Hepatocyte (in vitro differentiated cells): ENCODE measurements at regions not wholly inside any gene's neighbourhood (a gene's known extent, or its start where the extent isn't known, plus 50 kb on each side); places are given as distances from the start of the nearest gene placed in this dataset.
"Not testable (repeated sequence)": the region's sequence is repeated elsewhere in the genome, so short reads cannot be mapped to it uniquely, and the experiment has no call there.

Experiments
- DNase-seq: peaks from one replicate; pipeline ENCODE4 v3.0.0-alpha.2; 2016; ENCODE audit warnings: low spot score
- H2AFZ ChIP-seq: fragments of 200-600 bp; sonication (generic); 2 replicates; pipeline ENCODE4 v1.6.0; 2016; ENCODE audit warnings: antibody characterized with exemption, mild to moderate bottlenecking
- H3K27ac ChIP-seq: fragments of 200-600 bp; sonication (generic); 2 replicates; pipeline ENCODE4 v1.5.1; 2016; ENCODE audit warnings: mild to moderate bottlenecking
- H3K27me3 ChIP-seq: fragments of 200-600 bp; sonication (generic); 2 replicates; pipeline ENCODE4 v1.6.1; 2016
- H3K36me3 ChIP-seq: fragments of 200-600 bp; sonication (generic); replicated peaks from 2 replicates; pipeline ENCODE4 v1.5.1; 2016; ENCODE audit warnings: low read depth; ENCODE audit not compliant: insufficient read depth
- H3K4me1 ChIP-seq: fragments of 200-600 bp; sonication (generic); 2 replicates; pipeline ENCODE4 v1.5.1; 2016; ENCODE audit warnings: mild to moderate bottlenecking, moderate library complexity; ENCODE audit not compliant: insufficient read depth
- H3K4me2 ChIP-seq: fragments of 200-600 bp; sonication (generic); 2 replicates; pipeline ENCODE4 v1.6.0; 2016
- H3K4me3 ChIP-seq: fragments of 200-600 bp; sonication (generic); 2 replicates; pipeline ENCODE4 v1.5.1; 2016; ENCODE audit warnings: mild to moderate bottlenecking
- H3K79me2 ChIP-seq: fragments of 200-600 bp; sonication (generic); 2 replicates; pipeline ENCODE4 v1.6.0; 2017; ENCODE audit warnings: mild to moderate bottlenecking
- H3K9me2 ChIP-seq: fragments of 200-600 bp; sonication (generic); replicated peaks from 2 replicates; pipeline ENCODE4 v1.6.0; 2017; ENCODE audit warnings: mild to moderate bottlenecking; ENCODE audit not compliant: insufficient read depth
- H3K9me3 ChIP-seq: fragments of 200-600 bp; sonication (generic); 2 replicates; pipeline ENCODE4 v1.5.1; 2016; ENCODE audit warnings: low read depth, mild to moderate bottlenecking
- H4K20me1 ChIP-seq: fragments of 200-600 bp; sonication (generic); 2 replicates; pipeline ENCODE4 v1.6.0; 2016; ENCODE audit warnings: mild to moderate bottlenecking; ENCODE audit not compliant: insufficient read depth, poor library complexity, severe bottlenecking
- CTCF ChIP-seq: fragments of 200-600 bp; sonication (generic); IDR thresholded peaks from 2 replicates; pipeline ENCODE4 v1.5.1; 2016; ENCODE audit warnings: antibody characterized with exemption, mild to moderate bottlenecking; ENCODE audit not compliant: poor library complexity
- EZH2 ChIP-seq: fragments of 200-600 bp; sonication (generic); IDR thresholded peaks from 2 replicates; pipeline ENCODE4 v1.6.1; 2016; ENCODE audit warnings: antibody characterized with exemption, mild to moderate bottlenecking, borderline replicate concordance
- EZH2phosphoT487 ChIP-seq: fragments of 200-600 bp; sonication (generic); IDR thresholded peaks from one replicate; pipeline ENCODE4 v1.6.1; 2018; ENCODE audit warnings: antibody characterized with exemption, mild to moderate bottlenecking, low read depth, moderate library complexity; ENCODE audit not compliant: unreplicated experiment, severe bottlenecking
- WGBS: methylation state at CpG from one replicate; pipeline ENCODE4 v1.1.6; 2016; ENCODE audit warnings: low lambda C conversion rate; ENCODE audit errors: missing lambda C conversion rate; 5-methylcytosine and 5-hydroxymethylcytosine counted together

- H3K36me3 ChIP-seq: no peaks in the 10 kb centered on the region
Measured at GRCh38 chr6:144437105-144437504, 152.0 kb downstream of the UTRN start.

GRCh38 chr6:144438103-144438502 is 153.0 kb downstream of the UTRN start:
- Histone ChIP-seq H3K4me3 (no peak overlapping the region), H3K9me3 (no peaks in the 10 kb centered on the region), H3K27ac (no peak overlapping the region), H3K4me2 (no peak overlapping the region), H3K27me3 (no peaks in the 10 kb centered on the region), H3K36me3 (no peaks in the 10 kb centered on the region), H3K4me1 (no peaks in the 10 kb centered on the region), H3K9me2 (no peaks in the 10 kb centered on the region), H4K20me1 (no peaks in the 10 kb centered on the region), H2AFZ (no peak overlapping the region), H3K79me2 (no peaks in the 10 kb centered on the region)
- 95% methylated on average over 1 of the region's 1 CpG for WGBS
- TF ChIP-seq CTCF: no peak
- no peak for TF ChIP-seq EZH2
- no peak for TF ChIP-seq EZH2phosphoT487
- DNase-seq: no peak

More at GRCh38 chr6:144437105-144437504, 152.0 kb downstream of the UTRN start:
- H3K79me2 ChIP-seq: no peaks in the 10 kb centered on the region
- H3K4me3 ChIP-seq: no peak overlapping the region
- H4K20me1 ChIP-seq: no peaks in the 10 kb centered on the region
- no peaks in the 10 kb centered on the region for H3K9me3 ChIP-seq
- no peaks in the 10 kb centered on the region for H3K4me1 ChIP-seq
- H2AFZ ChIP-seq: no peak overlapping the region
- H3K27ac ChIP-seq: no peak overlapping the region
- DNase-seq: no peak
- 98% methylated on average over 4 of the region's 4 CpGs for WGBS
- no peak for TF ChIP-seq EZH2
- no peaks in the 10 kb centered on the region for H3K27me3 ChIP-seq
- H3K9me2 ChIP-seq: no peaks in the 10 kb centered on the region
- no peak overlapping the region for H3K4me2 ChIP-seq

DNA sequence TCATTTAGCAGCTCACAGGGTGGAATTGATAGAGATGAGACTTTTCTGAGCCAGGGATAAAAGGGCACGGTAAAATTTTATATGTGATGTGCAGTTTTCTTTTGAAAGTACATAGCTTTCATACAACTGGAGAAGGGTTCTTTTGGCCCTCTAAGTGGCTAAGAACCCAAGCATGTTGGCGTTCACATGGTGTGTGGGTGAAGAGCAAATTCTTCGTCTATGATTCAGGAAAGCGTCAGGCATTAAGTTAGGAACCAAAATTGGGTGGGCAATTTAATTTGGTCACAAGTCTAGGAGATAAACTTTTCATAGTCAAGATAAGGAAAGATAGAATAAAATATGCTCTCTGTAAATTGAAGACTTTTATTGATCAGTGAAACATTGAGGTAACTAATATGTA is 153.9 kb downstream of the UTRN start:
- WGBS: 95% methylated on average over 4 of the region's 4 CpGs
- TF ChIP-seq EZH2phosphoT487: no peak
- no peak for TF ChIP-seq EZH2
- no peak for TF ChIP-seq CTCF
- DNase-seq: no peak
- H3K27me3 ChIP-seq: no peaks in the 10 kb centered on the region
- H3K27ac ChIP-seq: no peak overlapping the region
- no peaks in the 10 kb centered on the region for H3K9me3 ChIP-seq
- no peaks in the 10 kb centered on the region for H3K9me2 ChIP-seq
- no peaks in the 10 kb centered on the region for H3K36me3 ChIP-seq
- no peaks in the 10 kb centered on the region for H4K20me1 ChIP-seq
- no peaks in the 10 kb centered on the region for H3K4me1 ChIP-seq
- H3K79me2 ChIP-seq: no peaks in the 10 kb centered on the region
- no peak overlapping the region for H2AFZ ChIP-seq
- H3K4me2 ChIP-seq: no peak overlapping the region
- H3K4me3 ChIP-seq: no peak overlapping the region

GRCh38 chr6:144441801-144442200 is 156.7 kb downstream of the UTRN start:
- not testable (repeated sequence) for H3K79me2 ChIP-seq, H3K27me3 ChIP-seq, H2AFZ ChIP-seq, H3K9me3 ChIP-seq, H3K9me2 ChIP-seq, H3K27ac ChIP-seq, DNase-seq, H3K4me2 ChIP-seq, H3K4me1 ChIP-seq, H3K36me3 ChIP-seq, H3K4me3 ChIP-seq, H4K20me1 ChIP-seq
- 100% methylated on average over 3 of the region's 3 CpGs for WGBS

- whole genome bisulfite sequencing: 94% methylated on average over 2 of the region's 2 CpGs
- Histone ChIP-seq H2AFZ (no peak overlapping the region), H3K9me3 (no peaks in the 10 kb centered on the region), H3K9me2 (no peaks in the 10 kb centered on the region), H3K36me3 (no peaks in the 10 kb centered on the region), H3K79me2 (no peaks in the 10 kb centered on the region), H3K4me1 (no peaks in the 10 kb centered on the region), H4K20me1 (no peaks in the 10 kb centered on the region), H3K27me3 (no peaks in the 10 kb centered on the region), H3K27ac (no peak overlapping the region), H3K4me2 (no peak overlapping the region), H3K4me3 (no peak overlapping the region)
- TF ChIP-seq EZH2: no peak
- no peak for DNase-seq
Measured at GRCh38 chr6:144443157-144443556, 158.0 kb downstream of the UTRN start.
